ENCODE measurements at regions not wholly inside any gene's neighbourhood (a gene's known extent, or its start where the extent isn't known, plus 50 kb on each side); places are given as distances from the start of the nearest gene placed in this dataset.

- WGBS, 2 experiments (ENCODE audit: extremely low coverage in 1 of 2, insufficient coverage in 1 of 2, insufficient read length in 1 of 2, insufficient replicate concordance in 2 of 2, low coverage in 1 of 2, low lambda C conversion rate in 2 of 2, missing lambda C conversion rate in 1 of 2), result 93% methylated on average over 6 of the region's 6 CpGs; no CpG with 5 or more reads in 1 of the 2 experiments
- no peak for DNase-seq (ENCODE audit: low read depth in 1 of 2, low spot score in 2 of 2)
These were observed 250.6 kb downstream of the CYP26B1 start for GRCh38 chr2:71897137-71897480.

More at GRCh38 chr2:71897137-71897480, 250.6 kb downstream of the CYP26B1 start:
- Histone ChIP-seq H4K5ac (ENCODE audit: insufficient read length, low read depth, low read length) (no peak overlapping the region), H2BK20ac (ENCODE audit: low read length) (no peak overlapping the region), H3K79me2 (ENCODE audit: control insufficient read depth in 1 of 2, insufficient read depth in 2 of 2, low read length in 2 of 2) (no peaks in the 10 kb centered on the region), H3K4me3 (ENCODE audit: extremely low read depth in 1 of 4, insufficient read depth in 2 of 4, low read depth in 3 of 4, low read length in 4 of 4) (no peak overlapping the region), H2BK15ac (ENCODE audit: low read length) (no peak overlapping the region), H2AFZ (ENCODE audit: low read length) (no peak overlapping the region), H3K4me2 (ENCODE audit: insufficient read depth in 1 of 2, low read depth in 2 of 2, low read length in 2 of 2) (no peak overlapping the region), H3K27me3 (replicated peaks in 1 of 4; ENCODE audit: control insufficient read depth in 3 of 4, extremely low read depth in 1 of 4, insufficient read depth in 3 of 4, low read length in 3 of 4) (no peaks in the 10 kb centered on the region; a peak in 1 of 7 replicates), H3K18ac (ENCODE audit: extremely low read depth, low read length) (no peak overlapping the region), H2BK5ac (ENCODE audit: low read depth, low read length) (no peak overlapping the region), H3K23ac (ENCODE audit: insufficient read length) (no peak overlapping the region), H3K23me2 (ENCODE audit: low read depth, low read length) (no peaks in the 10 kb centered on the region), H3K14ac (ENCODE audit: insufficient read length) (no peak overlapping the region), H3K4ac (replicated peaks; ENCODE audit: insufficient read length, low read depth, low read length) (no peak overlapping the region), H3K56ac (replicated peaks; ENCODE audit: insufficient read length, low read depth, low read length) (no peak overlapping the region), H4K20me1 (replicated peaks in 1 of 2; ENCODE audit: control insufficient read depth in 1 of 2, insufficient read depth in 2 of 2, low read length in 2 of 2) (no peaks in the 10 kb centered on the region), H2BK120ac (replicated peaks; ENCODE audit: low read depth, low read length) (no peak overlapping the region), H2BK12ac (ENCODE audit: low read depth, low read length) (0 out of 2 replicates have a peak overlapping the region, but pooled peaks have one; percentile 27), H2AK5ac (ENCODE audit: low read depth, low read length) (no peak overlapping the region), H4K91ac (replicated peaks; ENCODE audit: insufficient read length, low read length) (no peak overlapping the region), H3K27ac (ENCODE audit: low read depth, low read length) (no peak overlapping the region), H4K8ac (ENCODE audit: extremely low read depth, insufficient read depth, low read length) (no peak overlapping the region), H3K9ac (replicated peaks in 1 of 4; ENCODE audit: extremely low read depth in 1 of 4, low read depth in 3 of 4, low read length in 3 of 4) (no peak overlapping the region), H3K9me3 (ENCODE audit: insufficient read depth in 2 of 2, low read depth in 1 of 2, low read length in 1 of 2) (no peaks in the 10 kb centered on the region), H3K79me1 (ENCODE audit: low read depth, low read length) (no peaks in the 10 kb centered on the region), H3K4me1 (replicated peaks in 1 of 4; ENCODE audit: control insufficient read depth in 3 of 4, insufficient read depth in 4 of 4, low read length in 3 of 4) (no peaks in the 10 kb centered on the region; a peak in 1 of 7 replicates), H3K36me3 (ENCODE audit: control insufficient read depth in 2 of 4, insufficient read depth in 4 of 4, low read length in 3 of 4) (no peaks in the 10 kb centered on the region)
- no peak for FAIRE-seq
- ChIA-PET CTCF (ENCODE audit: partially characterized antibody) (interaction anchor here (0.9 to 3.3 kb wide), 6 partner anchors 12 to 98 kb away, joined by 3 to 17 read pairs (median 5); no protein-coding TSS in a partner anchor), POLR2A (ENCODE audit: partially characterized antibody) (no interaction called here)
- TF ChIP-seq E2F6 (IDR thresholded peaks at IDR 0.05), result no peak
